Epithelial cell of prostate (primary cell): ENCODE measurements at regions not wholly inside any gene's neighbourhood (a gene's known extent, or its start where the extent isn't known, plus 50 kb on each side); places are given as distances from the start of the nearest gene placed in this dataset.

Experiments used
- DNase-seq: peaks from one replicate; pipeline ENCODE4 v3.0.0-alpha.2; 2011; ENCODE audit warnings: low read depth, low spot score
- H3K27ac ChIP-seq: fragments of 450-650 bp; 2 replicates; pipeline ENCODE4 v1.5.1; 2017; ENCODE audit warnings: mild to moderate bottlenecking

DNA sequence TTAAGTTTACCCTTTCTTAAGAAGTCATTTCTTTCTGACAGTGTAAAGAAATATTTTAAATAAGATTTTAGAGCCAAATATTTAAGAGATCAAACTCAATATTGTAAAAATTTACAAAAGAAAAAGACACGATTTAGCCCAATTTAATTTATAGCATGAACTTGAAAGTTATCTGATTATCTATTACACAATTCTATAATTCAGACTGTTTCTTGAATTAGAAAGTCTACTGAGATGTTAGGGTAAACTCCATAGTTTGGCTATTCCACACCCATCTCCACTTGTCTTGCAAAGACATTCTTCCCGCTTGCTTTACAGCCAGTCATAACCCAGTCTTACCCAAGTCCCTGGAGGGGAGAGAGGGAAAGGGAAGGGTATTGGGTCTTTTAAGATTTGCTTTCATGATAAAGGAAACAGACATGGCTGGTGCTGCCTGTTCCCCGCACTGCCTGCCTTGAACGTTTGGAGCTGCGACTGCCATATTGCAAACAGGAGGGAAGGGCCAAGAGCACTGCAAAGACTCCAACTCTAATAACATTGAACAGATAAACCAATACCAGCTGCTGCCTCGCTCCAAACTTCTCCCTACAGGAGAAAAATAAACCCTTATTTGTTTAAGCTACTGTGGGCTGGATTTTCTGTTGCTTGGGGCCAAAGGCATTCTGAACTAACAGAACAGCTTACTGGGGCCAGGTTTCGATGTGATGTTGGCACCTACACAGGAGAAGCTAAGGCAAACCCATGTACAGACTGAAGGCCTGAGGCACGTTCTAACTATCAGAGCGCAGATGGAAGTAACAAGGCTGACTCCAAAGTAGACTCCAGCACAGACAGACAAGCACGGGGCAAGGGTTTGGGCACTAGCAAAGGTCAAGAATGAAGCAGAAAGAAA lies 552.3 kb upstream of the JARID2 start:
- no peak for DNase-seq
- H3K27ac ChIP-seq = no peak overlapping the region

DNA sequence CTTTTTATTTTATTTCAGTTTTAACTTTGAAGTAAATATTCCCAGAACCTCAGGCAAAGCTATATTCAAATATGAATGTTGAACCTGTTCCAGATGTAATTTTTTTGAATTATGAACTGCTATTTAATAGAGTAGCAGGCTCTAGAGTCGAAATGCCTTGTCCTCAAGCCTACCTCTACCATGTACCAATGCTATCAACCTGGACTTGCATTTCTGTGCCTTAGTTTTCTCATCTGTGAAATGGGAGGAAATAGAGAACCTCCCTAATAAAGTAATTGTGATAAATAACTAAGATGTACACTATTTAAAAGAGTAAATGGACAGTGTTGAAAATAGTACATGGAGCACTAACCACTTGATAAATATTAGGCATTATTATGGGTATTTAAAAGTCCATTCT lies 551.6 kb upstream of the JARID2 start:
- no peak overlapping the region for H3K27ac ChIP-seq
- no peak for DNase-seq

- H3K27ac ChIP-seq = no peak overlapping the region
- no peak for DNase-seq
Observed at GRCh38 chr6:14695579-14695978, 550.3 kb upstream of the JARID2 start.

DNA sequence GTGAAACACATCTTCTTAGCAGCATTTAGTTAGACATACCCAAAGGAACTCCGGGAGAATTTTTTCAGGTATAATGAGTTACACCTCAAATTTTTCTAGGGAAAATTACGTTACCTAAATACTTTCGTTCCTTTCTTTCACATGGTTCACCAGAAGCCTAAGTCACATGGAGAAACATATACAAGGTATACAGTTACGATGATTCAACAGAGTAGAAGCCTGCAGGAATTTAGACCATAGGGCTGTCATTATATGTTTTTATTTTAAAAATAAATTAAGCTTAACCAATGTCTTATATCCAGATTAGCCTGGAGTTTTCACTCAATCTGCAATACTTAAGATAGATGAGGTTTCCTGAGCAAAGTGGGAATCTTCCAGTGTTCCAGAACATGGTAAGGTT lies 549.5 kb upstream of the JARID2 start:
- no peak for DNase-seq

GRCh38 chr6:14697427-14697826 lies 548.4 kb upstream of the JARID2 start:
- no peak for DNase-seq
- no peak overlapping the region for H3K27ac ChIP-seq

More for the DNA sequence above, 549.5 kb upstream of the JARID2 start:
- no peak overlapping the region for H3K27ac ChIP-seq

- no peak overlapping the region for H3K27ac ChIP-seq
- DNase-seq = no peak
Observed at GRCh38 chr6:14699803-14700601, 545.9 kb upstream of the JARID2 start.

DNA sequence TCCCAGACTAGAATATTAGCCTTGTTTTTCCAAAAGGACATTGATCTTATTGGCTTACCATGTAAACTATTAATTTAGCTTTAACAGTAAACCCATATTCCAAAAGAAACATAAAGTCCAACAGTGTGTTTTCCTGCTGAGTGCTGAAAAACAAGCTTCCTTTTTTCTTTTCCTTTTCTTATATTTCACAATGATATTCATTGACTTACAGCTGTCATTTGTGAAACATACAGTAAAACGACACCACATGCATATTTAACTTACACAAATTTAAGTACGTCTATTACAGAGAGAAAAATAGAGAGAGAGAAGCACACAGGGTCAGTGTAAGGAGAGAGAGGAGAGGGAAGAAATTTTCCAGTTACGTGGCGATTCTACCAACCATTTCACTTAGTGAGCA lies 543.9 kb upstream of the JARID2 start:
- DNase-seq = no peak
- no peak overlapping the region for H3K27ac ChIP-seq

GRCh38 chr6:14702678-14703077 lies 543.2 kb upstream of the JARID2 start:
- no peak overlapping the region for H3K27ac ChIP-seq
- no peak for DNase-seq

GRCh38 chr6:14703586-14703985 lies 542.3 kb upstream of the JARID2 start:
- no peak for DNase-seq
- no peak overlapping the region for H3K27ac ChIP-seq

GRCh38 chr6:14704383-14705271 lies 541.2 kb upstream of the JARID2 start:
- no peak overlapping the region for H3K27ac ChIP-seq
- DNase-seq = no peak

DNA sequence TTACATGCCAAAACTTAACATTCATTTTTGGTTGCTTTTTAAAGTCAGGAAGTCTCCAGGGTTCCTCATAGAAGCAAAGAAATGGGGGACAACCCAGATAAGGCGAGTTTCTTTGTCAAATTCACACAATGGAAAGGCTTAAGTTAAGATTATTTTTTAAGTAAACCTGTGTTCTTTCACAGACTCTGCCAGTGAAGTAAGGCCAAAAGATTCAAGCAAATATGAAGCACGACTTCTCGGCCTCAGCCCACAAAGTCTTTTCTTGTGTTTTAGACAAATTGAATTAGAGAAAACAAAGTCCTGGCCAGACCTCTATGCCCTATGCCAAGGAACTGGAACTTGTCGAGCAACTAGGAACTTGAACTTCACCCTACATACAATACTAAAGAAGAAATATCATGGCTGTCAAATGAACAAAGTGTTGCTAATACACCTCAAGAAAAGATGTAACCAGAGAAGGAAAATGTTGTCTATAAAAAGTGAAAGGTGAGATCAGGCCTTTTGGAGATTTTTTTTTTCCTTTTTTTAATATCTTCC lies 540.0 kb upstream of the JARID2 start:
- DNase-seq = no peak
- peak overlapping the region; percentile 72 for H3K27ac ChIP-seq

GRCh38 chr6:14706378-14706929 lies 539.4 kb upstream of the JARID2 start:
- peak overlapping the region; percentile 72 for H3K27ac ChIP-seq
- DNase-seq = peak; percentile 97

- H3K27ac ChIP-seq = peak overlapping the region; percentile 72
- DNase-seq = no peak
Observed at GRCh38 chr6:14707276-14707675, 538.6 kb upstream of the JARID2 start.

DNA sequence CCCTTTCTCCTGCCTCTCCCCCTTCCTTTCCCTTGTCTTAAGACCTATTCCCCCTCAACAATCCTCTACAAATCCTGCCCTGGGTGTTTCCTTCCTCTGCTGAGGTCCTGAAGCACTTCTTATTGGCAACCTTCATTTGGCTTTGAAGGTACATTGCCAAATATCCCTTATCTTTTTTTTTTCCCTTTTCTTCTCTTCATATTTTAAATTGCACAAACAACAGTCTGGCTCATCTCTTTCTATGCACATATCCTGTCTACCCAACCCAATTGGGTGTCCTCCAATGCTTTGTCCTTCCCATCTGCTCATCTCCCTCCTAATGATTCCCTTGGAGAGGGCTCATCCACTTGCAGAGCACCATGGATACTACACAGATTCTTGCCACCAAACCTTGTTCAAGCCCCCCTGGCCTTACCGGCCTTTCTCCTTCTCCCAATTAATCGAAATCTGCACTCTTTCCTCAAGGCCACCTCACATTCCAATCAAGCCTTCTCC lies 537.9 kb upstream of the JARID2 start:
- DNase-seq = no peak
- H3K27ac ChIP-seq = no peak overlapping the region

DNA sequence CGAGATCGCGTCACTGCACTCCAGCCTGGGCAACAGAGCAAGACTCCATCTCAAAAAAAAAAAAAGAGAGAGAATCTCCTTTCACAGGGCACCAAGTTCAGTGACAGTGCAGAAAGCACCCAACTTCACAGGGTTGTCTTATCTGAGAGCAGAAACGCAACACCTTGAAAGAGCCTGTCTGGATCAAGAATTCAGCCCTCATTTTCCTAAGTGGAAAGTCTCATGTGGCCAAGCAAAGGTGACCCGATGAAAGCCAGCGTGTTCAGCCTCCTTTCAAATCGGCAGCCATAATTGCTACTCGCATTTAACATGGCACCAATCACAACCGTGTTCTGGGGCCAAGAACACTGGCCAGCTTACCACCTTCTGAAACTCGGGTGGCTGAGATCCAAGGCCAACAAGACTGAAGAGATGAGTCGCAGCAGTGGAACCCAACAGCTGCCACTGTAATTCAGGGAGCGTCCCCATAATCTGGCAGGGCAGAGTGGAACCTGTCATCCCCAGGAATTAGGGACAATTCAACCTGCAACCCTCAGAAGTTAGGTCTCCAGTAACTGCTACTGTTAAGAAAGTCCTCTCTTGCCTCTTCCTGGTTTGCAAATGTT lies 536.7 kb upstream of the JARID2 start:
- DNase-seq = no peak
- H3K27ac ChIP-seq = no peak overlapping the region

GRCh38 chr6:14709900-14710299 lies 536.0 kb upstream of the JARID2 start:
- DNase-seq = no peak
- peak overlapping the region; percentile 74 for H3K27ac ChIP-seq

DNA sequence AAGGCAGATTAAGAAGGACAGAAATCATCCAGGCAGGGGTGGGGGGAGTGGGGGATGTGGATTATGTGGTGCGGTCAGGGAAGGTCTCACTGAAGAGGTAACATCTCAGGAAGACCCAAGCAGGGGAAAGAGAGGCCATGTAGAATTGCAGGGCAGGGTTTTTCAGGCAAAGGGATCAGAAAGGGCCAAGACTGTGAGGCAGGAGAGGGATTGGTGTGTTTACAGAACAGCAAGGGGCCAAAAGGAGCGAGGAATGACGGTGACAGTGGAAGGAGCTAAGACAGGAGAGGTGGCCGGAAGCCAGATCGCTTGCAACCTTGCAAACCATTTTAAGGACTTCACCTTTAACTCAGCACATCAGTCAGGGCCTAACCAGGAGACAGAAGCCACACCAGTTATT lies 535.4 kb upstream of the JARID2 start:
- peak overlapping the region; percentile 74 for H3K27ac ChIP-seq
- DNase-seq = no peak

- peak overlapping the region; percentile 74 for H3K27ac ChIP-seq
- no peak for DNase-seq
Observed at GRCh38 chr6:14711056-14711703, 534.7 kb upstream of the JARID2 start.
